ENCODE measurements at regions not wholly inside any gene's neighbourhood (a gene's known extent, or its start where the extent isn't known, plus 50 kb on each side); places are given as distances from the start of the nearest gene placed in this dataset.

- intact Hi-C loops (cut with DNase I; ENCODE audit: low total_unique reads) = no loop called here
- DNase-seq = no peak
- no peak for TF ChIP-seq CTCF (IDR thresholded peaks at IDR 0.05)
- TF ChIP-seq POLR2A (IDR thresholded peaks at IDR 0.05) = no peak
Measured at GRCh38 chr1:82625537-82625936, 824.8 kb downstream of the ADGRL2 start.

GRCh38 chr1:82621076-82621475 is 820.3 kb downstream of the ADGRL2 start:
- Histone ChIP-seq H3K36me3 (no peaks in the 10 kb centered on the region), H3K9me3 (no peaks in the 10 kb centered on the region), H3K27me3 (no peaks in the 10 kb centered on the region), H3K4me3 (no peak overlapping the region), H3K27ac (no peak overlapping the region), H3K4me1 (no peaks in the 10 kb centered on the region)
- TF ChIP-seq CTCF (IDR thresholded peaks at IDR 0.05) (no peak), POLR2A (IDR thresholded peaks at IDR 0.05) (no peak)
- intact Hi-C loops (cut with DNase I; ENCODE audit: low total_unique reads) = no loop called here
- no peak for DNase-seq

More at GRCh38 chr1:82625537-82625936, 824.8 kb downstream of the ADGRL2 start:
- Histone ChIP-seq H3K27ac (no peak overlapping the region), H3K4me3 (no peak overlapping the region), H3K36me3 (no peaks in the 10 kb centered on the region), H3K4me1 (no peaks in the 10 kb centered on the region), H3K27me3 (no peaks in the 10 kb centered on the region), H3K9me3 (no peaks in the 10 kb centered on the region)

GRCh38 chr1:82614090-82614489 is 813.4 kb downstream of the ADGRL2 start:
- no peak overlapping the region for H3K4me3 ChIP-seq
- no peak overlapping the region for H3K27ac ChIP-seq
- no peaks in the 10 kb centered on the region for H3K4me1 ChIP-seq
- intact Hi-C loops (cut with DNase I; ENCODE audit: low total_unique reads) = no loop called here
- TF ChIP-seq POLR2A (IDR thresholded peaks at IDR 0.05) (no peak), CTCF (IDR thresholded peaks at IDR 0.05) (no peak)
- no peaks in the 10 kb centered on the region for H3K36me3 ChIP-seq
- no peaks in the 10 kb centered on the region for H3K27me3 ChIP-seq
- no peak for DNase-seq
- H3K9me3 ChIP-seq = no peaks in the 10 kb centered on the region

- no peaks in the 10 kb centered on the region for H3K27me3 ChIP-seq
- TF ChIP-seq CTCF (IDR thresholded peaks at IDR 0.05) (no peak), POLR2A (IDR thresholded peaks at IDR 0.05) (no peak)
- no peaks in the 10 kb centered on the region for H3K36me3 ChIP-seq
- H3K27ac ChIP-seq = no peak overlapping the region
- no peak overlapping the region for H3K4me3 ChIP-seq
- H3K4me1 ChIP-seq = no peaks in the 10 kb centered on the region
- no peaks in the 10 kb centered on the region for H3K9me3 ChIP-seq
- intact Hi-C loops (cut with DNase I; ENCODE audit: low total_unique reads) = no loop called here
- DNase-seq = no peak
Measured at GRCh38 chr1:82612986-82613385, 812.3 kb downstream of the ADGRL2 start.

GRCh38 chr1:82606546-82606945 is 805.8 kb downstream of the ADGRL2 start:
- TF ChIP-seq POLR2A (IDR thresholded peaks at IDR 0.05) (no peak), CTCF (IDR thresholded peaks at IDR 0.05) (no peak)
- no peak overlapping the region for H3K27ac ChIP-seq
- DNase-seq = no peak
- intact Hi-C loops (cut with DNase I; ENCODE audit: low total_unique reads) = no loop called here
- H3K9me3 ChIP-seq = no peaks in the 10 kb centered on the region
- no peaks in the 10 kb centered on the region for H3K36me3 ChIP-seq
- H3K27me3 ChIP-seq = no peaks in the 10 kb centered on the region
- no peaks in the 10 kb centered on the region for H3K4me1 ChIP-seq
- H3K4me3 ChIP-seq = no peak overlapping the region

Measured in uterus (tissue), 3 donors.